MCF 10A (cell line): ENCODE measurements at regions not wholly inside any gene's neighbourhood (a gene's known extent, or its start where the extent isn't known, plus 50 kb on each side); places are given as distances from the start of the nearest gene placed in this dataset.

Source experiments
- BruUV-seq: library from RNA; stranded (reverse); fragments of 400-500 nt; replicated peaks from 2 replicates; lab custom pipeline; 2021; lab: Mats Ljungman, UMichigan
- CTCF ChIA-PET: fragments of 300-600 bp; sonication (Branson Sonifier 250); formaldehyde crosslinking; extraction: SDS; loops from one replicate; lab custom pipeline; 2021; ENCODE audit warnings: antibody characterized with exemption, inconsistent platforms; lab: Yijun Ruan, JAX
- POLR2A ChIA-PET: fragments of 300-600, 350-650 bp; sonication (Branson Sonifier 250); formaldehyde crosslinking; extraction: SDS; loops from one replicate; lab custom pipeline; 2020; ENCODE audit warnings: antibody characterized with exemption, inconsistent platforms; lab: Yijun Ruan, JAX
- DNase-seq: peaks from one replicate; pipeline ENCODE4 v3.0.0-alpha.2; 2018; ENCODE audit not compliant: unreplicated experiment
- H3K27ac Mint-ChIP-seq: one replicate; pipeline ENCODE4 v1.8.0; 2022; ENCODE audit warnings: mild to moderate bottlenecking, low read depth, mixed read lengths; ENCODE audit not compliant: unreplicated experiment
- H3K27me3 Mint-ChIP-seq: one replicate; pipeline ENCODE4 v1.8.0; 2022; ENCODE audit warnings: mixed read lengths; ENCODE audit not compliant: insufficient read depth, unreplicated experiment
- H3K36me3 Mint-ChIP-seq: one replicate; pipeline ENCODE4 v1.8.0; 2022; ENCODE audit warnings: mild to moderate bottlenecking, moderate library complexity, mixed read lengths; ENCODE audit not compliant: insufficient read depth, unreplicated experiment
- H3K4me1 Mint-ChIP-seq: one replicate; pipeline ENCODE4 v1.8.0; 2022; ENCODE audit warnings: mixed read lengths; ENCODE audit not compliant: insufficient read depth, unreplicated experiment
- H3K4me3 Mint-ChIP-seq: one replicate; pipeline ENCODE4 v1.8.0; 2022; ENCODE audit warnings: mild to moderate bottlenecking, moderate library complexity, mixed read lengths; ENCODE audit not compliant: unreplicated experiment
- H3K9me3 Mint-ChIP-seq: one replicate; pipeline ENCODE4 v1.8.0; 2022; ENCODE audit warnings: mixed read lengths; ENCODE audit not compliant: unreplicated experiment
- intact Hi-C: fragments of 100-400 bp; cut with micrococcal nuclease; formaldehyde crosslinking; loops from 2 replicates; pipeline ENCODE4 v1.14.1; 2022
- TF ChIP-seq, protein P1 (sequence below): fragments of 200-600 bp; IDR thresholded peaks from one replicate; pipeline ENCODE4 v1.8.0; 2022; ENCODE audit warnings: antibody characterized with exemption, mild to moderate bottlenecking; ENCODE audit not compliant: unreplicated experiment

DNA sequence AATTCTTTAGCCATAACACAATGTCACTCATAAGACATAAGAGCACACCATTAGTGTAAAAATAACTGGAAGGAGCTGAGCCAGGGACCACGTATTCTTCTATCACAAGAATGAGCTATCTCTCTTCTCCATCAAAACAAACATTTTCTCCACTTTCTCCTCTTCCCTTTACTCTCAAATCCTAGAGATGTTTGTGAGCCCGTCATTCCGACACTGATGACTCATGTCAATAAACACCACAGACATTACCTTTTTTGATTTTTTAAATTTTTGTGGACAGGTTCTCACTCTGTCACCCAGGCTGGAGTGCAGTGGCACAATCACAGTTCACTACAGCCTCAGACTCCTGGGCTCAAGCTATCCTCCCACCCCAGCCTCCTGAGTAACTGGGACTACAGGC is 86.6 kb downstream of the MEX3B start:
- Mint-ChIP-seq H3K4me1 (no peaks in the 10 kb centered on the region), H3K4me3 (no peak overlapping the region), H3K27ac (no peak overlapping the region), H3K9me3 (no peaks in the 10 kb centered on the region), H3K36me3 (no peaks in the 10 kb centered on the region), H3K27me3 (no peaks in the 10 kb centered on the region)
- no peak for DNase-seq
- CTCF ChIA-PET: interaction anchor here (0.7 to 1.6 kb wide), 4 partner anchors 11 to 69 kb away, joined by 3 to 5 read pairs (median 4); no protein-coding TSS in a partner anchor
- POLR2A ChIA-PET: no interaction called here
- TF ChIP-seq, protein P1, sequence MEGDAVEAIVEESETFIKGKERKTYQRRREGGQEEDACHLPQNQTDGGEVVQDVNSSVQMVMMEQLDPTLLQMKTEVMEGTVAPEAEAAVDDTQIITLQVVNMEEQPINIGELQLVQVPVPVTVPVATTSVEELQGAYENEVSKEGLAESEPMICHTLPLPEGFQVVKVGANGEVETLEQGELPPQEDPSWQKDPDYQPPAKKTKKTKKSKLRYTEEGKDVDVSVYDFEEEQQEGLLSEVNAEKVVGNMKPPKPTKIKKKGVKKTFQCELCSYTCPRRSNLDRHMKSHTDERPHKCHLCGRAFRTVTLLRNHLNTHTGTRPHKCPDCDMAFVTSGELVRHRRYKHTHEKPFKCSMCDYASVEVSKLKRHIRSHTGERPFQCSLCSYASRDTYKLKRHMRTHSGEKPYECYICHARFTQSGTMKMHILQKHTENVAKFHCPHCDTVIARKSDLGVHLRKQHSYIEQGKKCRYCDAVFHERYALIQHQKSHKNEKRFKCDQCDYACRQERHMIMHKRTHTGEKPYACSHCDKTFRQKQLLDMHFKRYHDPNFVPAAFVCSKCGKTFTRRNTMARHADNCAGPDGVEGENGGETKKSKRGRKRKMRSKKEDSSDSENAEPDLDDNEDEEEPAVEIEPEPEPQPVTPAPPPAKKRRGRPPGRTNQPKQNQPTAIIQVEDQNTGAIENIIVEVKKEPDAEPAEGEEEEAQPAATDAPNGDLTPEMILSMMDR: no peak
- no TSS peak for BruUV-seq
- intact Hi-C loops: no loop called here

DNA sequence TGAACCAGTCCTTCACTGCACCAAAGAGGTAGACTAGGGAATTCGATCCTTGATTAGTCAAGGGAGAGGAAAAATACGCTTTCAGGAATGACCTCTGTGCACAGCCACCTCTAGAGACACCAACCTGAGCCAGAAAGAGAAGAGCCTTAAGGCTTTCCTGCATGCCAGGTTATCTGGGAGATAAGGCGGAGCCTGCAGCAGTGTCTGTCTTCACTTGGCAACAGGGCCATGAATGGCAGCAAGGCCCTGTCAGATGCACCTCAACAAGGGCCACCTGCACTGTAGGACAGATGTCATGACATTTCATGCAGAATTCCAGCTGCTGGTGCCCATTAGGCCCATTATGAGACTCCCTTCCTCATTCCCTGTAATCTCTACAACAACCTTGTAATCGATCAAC is 88.1 kb downstream of the MEX3B start:
- Mint-ChIP-seq H3K36me3 (no peaks in the 10 kb centered on the region), H3K9me3 (no peaks in the 10 kb centered on the region), H3K4me3 (no peak overlapping the region), H3K27me3 (no peaks in the 10 kb centered on the region), H3K27ac (no peak overlapping the region), H3K4me1 (no peaks in the 10 kb centered on the region)
- ChIA-PET POLR2A (no interaction called here), CTCF (no interaction called here)
- BruUV-seq: no TSS peak
- no peak for DNase-seq
- intact Hi-C loops: no loop called here
- TF ChIP-seq, protein P1: no peak

DNA sequence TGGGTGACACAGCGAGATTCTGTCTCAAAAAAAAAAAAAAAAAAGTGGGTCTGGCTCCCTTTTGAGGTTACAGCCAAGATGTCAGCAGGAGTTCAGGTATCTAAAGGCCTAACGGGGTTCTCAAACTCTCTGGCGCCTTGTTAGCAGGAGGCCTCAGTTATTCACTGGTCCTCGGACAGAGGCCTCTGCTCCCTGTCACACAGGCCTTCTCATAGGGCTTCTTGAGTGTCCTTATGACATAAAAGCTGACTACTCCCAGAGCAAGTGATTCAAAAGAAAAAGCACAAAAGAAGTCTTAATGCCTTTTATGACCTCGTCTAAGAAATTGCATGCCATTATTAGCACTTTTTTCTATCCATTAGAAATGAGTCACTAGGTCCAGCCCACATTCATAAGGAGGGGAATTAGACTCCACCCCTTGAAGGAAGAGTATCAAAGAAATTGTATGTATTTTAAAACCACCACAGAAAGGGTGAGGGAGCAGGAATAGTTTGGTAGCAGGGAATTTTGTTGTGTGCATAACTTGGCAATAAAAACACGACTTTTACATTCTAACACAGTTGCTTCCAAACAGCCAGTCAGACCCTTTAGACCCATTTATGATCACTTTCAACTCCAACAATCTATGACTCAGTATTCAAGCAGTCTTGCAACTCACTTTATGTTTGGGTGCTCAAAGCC is 90.3 kb downstream of the MEX3B start:
- no peak overlapping the region for H3K27ac Mint-ChIP-seq
- no peaks in the 10 kb centered on the region for H3K4me1 Mint-ChIP-seq
- CTCF ChIA-PET: interaction anchor here (0.8 kb wide), 1 partner anchor 394 kb away, joined by 4 read pairs; no protein-coding TSS in a partner anchor
- TF ChIP-seq, protein P1: no peak
- intact Hi-C loops: no loop called here
- POLR2A ChIA-PET: no interaction called here
- DNase-seq: no peak
- H3K9me3 Mint-ChIP-seq: no peaks in the 10 kb centered on the region
- no peaks in the 10 kb centered on the region for H3K36me3 Mint-ChIP-seq
- no peak overlapping the region for H3K4me3 Mint-ChIP-seq
- no TSS peak for BruUV-seq
- H3K27me3 Mint-ChIP-seq: no peaks in the 10 kb centered on the region

DNA sequence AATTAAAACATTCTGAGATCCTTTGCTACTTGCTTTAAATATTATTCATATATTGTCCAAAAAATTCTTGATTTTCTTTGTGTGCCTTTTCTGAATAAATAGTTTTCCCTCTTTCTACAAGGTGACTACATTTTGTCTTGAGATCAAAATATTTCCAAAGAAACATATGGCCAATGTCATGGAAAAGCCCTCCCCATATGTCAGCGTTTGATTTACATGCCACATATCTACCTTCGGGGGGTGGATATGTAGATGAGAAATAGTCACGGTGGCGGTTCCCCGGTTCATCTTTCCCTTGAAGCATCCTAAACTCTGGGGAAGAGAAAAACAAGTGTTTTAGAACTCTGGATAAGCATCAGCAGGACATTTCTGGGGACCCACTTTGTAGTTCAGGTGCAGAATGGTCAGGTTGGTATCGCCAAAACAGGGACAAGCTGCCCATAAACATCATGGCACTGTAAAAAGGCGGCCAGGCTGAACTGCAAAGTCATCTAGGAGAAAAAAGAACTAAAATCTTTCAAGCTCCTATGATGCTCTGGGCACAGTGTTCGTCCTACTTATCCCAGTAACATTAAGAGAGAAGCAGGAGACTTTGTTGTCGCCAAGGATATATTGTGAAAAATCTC is 91.5 kb downstream of the MEX3B start:
- TF ChIP-seq, protein P1: no peak
- H3K27me3 Mint-ChIP-seq: no peaks in the 10 kb centered on the region
- no TSS peak for BruUV-seq
- CTCF ChIA-PET: interaction anchor here (0.8 kb wide), 1 partner anchor 393 kb away, joined by 4 read pairs; no protein-coding TSS in a partner anchor
- no peaks in the 10 kb centered on the region for H3K36me3 Mint-ChIP-seq
- no peak for DNase-seq
- no peaks in the 10 kb centered on the region for H3K4me1 Mint-ChIP-seq
- intact Hi-C loops: no loop called here
- H3K9me3 Mint-ChIP-seq: no peaks in the 10 kb centered on the region
- no peak overlapping the region for H3K4me3 Mint-ChIP-seq
- POLR2A ChIA-PET: no interaction called here
- H3K27ac Mint-ChIP-seq: no peak overlapping the region
